Cardiac muscle cell (in vitro differentiated cells and primary cell): ENCODE measurements at regions not wholly inside any gene's neighbourhood (a gene's known extent, or its start where the extent isn't known, plus 50 kb on each side); places are given as distances from the start of the nearest gene placed in this dataset.

Experiments
- DNase-seq, 2 donors: peaks; one replicate each; pipeline versions ENCODE4 v3.0.0 to v3.0.0-alpha.2; 2010 to 2017; ENCODE audit warnings: low read depth in 1 of 2, low spot score in 1 of 2
- H3K27ac ChIP-seq: fragments of 200-600 bp; sonication (generic); 2 replicates; pipeline ENCODE4 v1.5.1; 2016
- H3K27me3 ChIP-seq: fragments of 200-600 bp; sonication (generic); 2 replicates; pipeline ENCODE4 v1.6.0; 2016; ENCODE audit warnings: control low read depth
- H3K36me3 ChIP-seq: fragments of 200-600 bp; sonication (generic); 2 replicates; pipeline ENCODE4 v1.5.1; 2016; ENCODE audit warnings: control low read depth
- H3K4me1 ChIP-seq: fragments of 200-600 bp; sonication (generic); 2 replicates; pipeline ENCODE4 v1.8.1; 2017; ENCODE audit warnings: low read depth, mild to moderate bottlenecking, mixed run types
- H3K4me3 ChIP-seq: fragments of 200-600 bp; sonication (generic); 2 replicates; pipeline ENCODE4 v1.5.1; 2016; ENCODE audit warnings: mild to moderate bottlenecking
- H3K9me3 ChIP-seq: fragments of 200-600 bp; sonication (generic); 2 replicates; pipeline ENCODE4 v1.5.1; 2017; ENCODE audit warnings: low read depth, mild to moderate bottlenecking, control low read depth
- CTCF ChIP-seq: IDR thresholded peaks from 2 replicates; pipeline ENCODE4 v1.5.1; 2012; ENCODE audit warnings: low read depth, mild to moderate bottlenecking, low read length

GRCh38 chr3:193836511-193836910, 243.5 kb downstream of the OPA1 start:
- H3K27me3 ChIP-seq, result no peaks in the 10 kb centered on the region
- no peaks in the 10 kb centered on the region for H3K9me3 ChIP-seq
- H3K27ac ChIP-seq, result no peak overlapping the region

GRCh38 chr3:193836918-193837317, 243.9 kb downstream of the OPA1 start:
- H3K4me3 ChIP-seq, result no peak overlapping the region
- no peak for DNase-seq
- H3K4me1 ChIP-seq, result peaks cover 12% of the 10 kb centered on the region
- H3K27me3 ChIP-seq, result no peaks in the 10 kb centered on the region
- H3K27ac ChIP-seq, result no peak overlapping the region
- no peak for TF ChIP-seq CTCF
- H3K9me3 ChIP-seq, result no peaks in the 10 kb centered on the region
- H3K36me3 ChIP-seq, result no peaks in the 10 kb centered on the region

More at GRCh38 chr3:193836511-193836910, 243.5 kb downstream of the OPA1 start:
- TF ChIP-seq CTCF, result no peak
- Histone ChIP-seq H3K4me3 (no peak overlapping the region), H3K4me1 (peaks cover 12% of the 10 kb centered on the region), H3K36me3 (no peaks in the 10 kb centered on the region)
- DNase-seq, result no peak

- no peak overlapping the region for H3K27ac ChIP-seq
- peaks cover 12% of the 10 kb centered on the region for H3K4me1 ChIP-seq
- no peaks in the 10 kb centered on the region for H3K9me3 ChIP-seq
- TF ChIP-seq CTCF, result no peak
- no peak overlapping the region for H3K4me3 ChIP-seq
- H3K27me3 ChIP-seq, result no peaks in the 10 kb centered on the region
- no peak for DNase-seq
- H3K36me3 ChIP-seq, result no peaks in the 10 kb centered on the region
These were observed 244.4 kb downstream of the OPA1 start for GRCh38 chr3:193837347-193837827.

GRCh38 chr3:193840111-193840641, 247.2 kb downstream of the OPA1 start:
- no peak for TF ChIP-seq CTCF
- no peak overlapping the region for H3K4me3 ChIP-seq
- DNase-seq, result no peak
- no peaks in the 10 kb centered on the region for H3K27me3 ChIP-seq
- H3K27ac ChIP-seq, result no peak overlapping the region
- no peaks in the 10 kb centered on the region for H3K36me3 ChIP-seq
- H3K9me3 ChIP-seq, result no peaks in the 10 kb centered on the region
- H3K4me1 ChIP-seq, result peaks cover 8% of the 10 kb centered on the region

GRCh38 chr3:193841581-193841980, 248.6 kb downstream of the OPA1 start:
- DNase-seq, result no peak
- Histone ChIP-seq H3K4me1 (peaks cover 8% of the 10 kb centered on the region), H3K27me3 (no peaks in the 10 kb centered on the region), H3K27ac (no peak overlapping the region), H3K36me3 (no peaks in the 10 kb centered on the region), H3K9me3 (no peaks in the 10 kb centered on the region), H3K4me3 (no peak overlapping the region)
- no peak for TF ChIP-seq CTCF
